OCI-LY3 (cell line): ENCODE measurements at regions not wholly inside any gene's neighbourhood (a gene's known extent, or its start where the extent isn't known, plus 50 kb on each side); places are given as distances from the start of the nearest gene placed in this dataset.

Experiments used
- H2AFZ ChIP-seq: fragments of 200-600, 300-600 bp; shearing (Covaris generic); 2 replicates; pipeline ENCODE4 v1.6.0; 2014; ENCODE audit warnings: antibody characterized with exemption, low read depth, low read length
- H3K27ac ChIP-seq: fragments of 200-600, 300-600 bp; sonication (generic); 2 replicates; pipeline ENCODE4 v1.5.1; 2014; ENCODE audit warnings: mild to moderate bottlenecking, low read length, moderate library complexity, mixed read lengths
- H3K27me3 ChIP-seq: fragments of 200-600, 300-600 bp; sonication (generic); 2 replicates; pipeline ENCODE4 v1.6.1; 2014; ENCODE audit warnings: low read depth, low read length, mixed read lengths
- H3K36me3 ChIP-seq: fragments of 200-600, 300-600 bp; sonication (generic); replicated peaks from 2 replicates; pipeline ENCODE3; 2014; ENCODE audit warnings: low read depth, low read length, mixed read lengths
- H3K4me1 ChIP-seq: fragments of 300-600, 200-600 bp; sonication (generic); 2 replicates; pipeline ENCODE4 v1.6.1; 2014; ENCODE audit warnings: low read length, mixed read lengths
- H3K4me2 ChIP-seq: fragments of 200-600, 300-600 bp; sonication (generic); 2 replicates; pipeline ENCODE4 v1.6.1; 2014; ENCODE audit warnings: low read length, mixed read lengths
- H3K4me3 ChIP-seq: fragments of 300-600, 200-600 bp; sonication (generic); 2 replicates; pipeline ENCODE4 v1.5.1; 2014; ENCODE audit warnings: antibody characterized with exemption, mild to moderate bottlenecking, low read length, moderate library complexity
- H3K79me2 ChIP-seq: fragments of 300-600, 200-600 bp; shearing (Covaris generic); 2 replicates; pipeline ENCODE4 v1.6.1; 2014; ENCODE audit warnings: mild to moderate bottlenecking, low read length, mixed read lengths
- H3K9ac ChIP-seq: fragments of 300-600, 200-600 bp; shearing (Covaris generic); 2 replicates; pipeline ENCODE4 v1.6.0; 2014; ENCODE audit warnings: mild to moderate bottlenecking, low read length, moderate library complexity
- H3K9me3 ChIP-seq: fragments of 200-600, 300-600 bp; shearing (Covaris generic); 2 replicates; pipeline ENCODE4 v1.6.1; 2014; ENCODE audit warnings: low read length, mixed read lengths; ENCODE audit not compliant: insufficient read depth
- H4K20me1 ChIP-seq: fragments of 200-600, 300-600 bp; sonication (generic); 2 replicates; pipeline ENCODE4 v1.6.1; 2016; ENCODE audit warnings: low read length, mixed read lengths; ENCODE audit not compliant: insufficient read depth
- CTCF ChIP-seq: fragments of 200-600, 300-600 bp; sonication (generic); IDR thresholded peaks from 2 replicates; pipeline ENCODE4 v1.5.1; 2014; ENCODE audit warnings: antibody characterized with exemption, low read length, low read depth
- EZH2phosphoT487 ChIP-seq: fragments of 200-600 bp; shearing (Covaris generic); IDR thresholded peaks from 2 replicates; pipeline ENCODE4 v1.6.1; 2018; ENCODE audit warnings: antibody characterized with exemption, mixed run types, low read depth

DNA sequence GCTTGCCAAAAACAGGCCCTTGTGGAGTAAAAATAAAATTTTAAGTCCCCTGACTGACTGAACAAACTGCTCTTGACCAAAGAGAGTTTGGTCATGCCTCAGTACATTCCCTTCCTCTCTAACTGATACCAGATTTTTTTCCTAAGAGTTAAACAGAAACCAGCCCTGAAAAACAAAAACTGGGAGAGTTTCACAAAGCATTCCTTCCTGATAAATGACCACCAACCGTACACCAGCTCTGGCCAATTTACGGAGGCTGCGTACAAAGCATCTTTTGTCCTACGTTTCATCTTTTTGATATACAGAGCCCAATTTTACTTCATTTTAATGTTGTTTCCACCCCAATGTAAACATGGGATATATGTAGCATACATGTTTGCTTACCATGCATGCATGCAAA, 477.4 kb upstream of the HTR1E start:
- no peak overlapping the region for H3K4me3 ChIP-seq
- H3K79me2 ChIP-seq, result no peaks in the 10 kb centered on the region
- H2AFZ ChIP-seq, result no peak overlapping the region
- H3K9ac ChIP-seq, result no peak overlapping the region
- peaks cover 4% of the 10 kb centered on the region; the same call in 1 of the 2 replicates for H3K4me1 ChIP-seq
- H3K27ac ChIP-seq, result no peak overlapping the region
- H3K27me3 ChIP-seq, result no peaks in the 10 kb centered on the region
- H3K4me2 ChIP-seq, result no peak overlapping the region
- H3K36me3 ChIP-seq, result no peaks in the 10 kb centered on the region
- TF ChIP-seq CTCF, result no peak
- no peak for TF ChIP-seq EZH2phosphoT487
- H3K9me3 ChIP-seq, result no peaks in the 10 kb centered on the region
- no peaks in the 10 kb centered on the region for H4K20me1 ChIP-seq

- Histone ChIP-seq H2AFZ (no peak overlapping the region), H3K36me3 (no peaks in the 10 kb centered on the region), H3K27ac (no peak overlapping the region), H3K27me3 (no peaks in the 10 kb centered on the region), H3K4me2 (no peak overlapping the region), H3K9ac (no peak overlapping the region), H3K9me3 (no peaks in the 10 kb centered on the region), H3K4me1 (peaks cover 4% of the 10 kb centered on the region; the same call in 1 of the 2 replicates), H3K4me3 (no peak overlapping the region), H3K79me2 (no peaks in the 10 kb centered on the region), H4K20me1 (no peaks in the 10 kb centered on the region)
- no peak for TF ChIP-seq EZH2phosphoT487
- TF ChIP-seq CTCF, result no peak
Measured at GRCh38 chr6:86456821-86457220, 480.5 kb upstream of the HTR1E start.

GRCh38 chr6:86453232-86453631, 484.1 kb upstream of the HTR1E start:
- H3K79me2 ChIP-seq, result no peaks in the 10 kb centered on the region
- no peaks in the 10 kb centered on the region for H3K4me1 ChIP-seq
- no peak overlapping the region for H3K4me3 ChIP-seq
- no peaks in the 10 kb centered on the region for H3K9me3 ChIP-seq
- no peak overlapping the region for H3K9ac ChIP-seq
- H3K27ac ChIP-seq, result no peak overlapping the region
- H2AFZ ChIP-seq, result no peak overlapping the region
- no peak overlapping the region for H3K4me2 ChIP-seq
- no peaks in the 10 kb centered on the region for H3K27me3 ChIP-seq
- TF ChIP-seq EZH2phosphoT487 (no peak), CTCF (no peak)
- H3K36me3 ChIP-seq, result no peaks in the 10 kb centered on the region
- H4K20me1 ChIP-seq, result no peaks in the 10 kb centered on the region

DNA sequence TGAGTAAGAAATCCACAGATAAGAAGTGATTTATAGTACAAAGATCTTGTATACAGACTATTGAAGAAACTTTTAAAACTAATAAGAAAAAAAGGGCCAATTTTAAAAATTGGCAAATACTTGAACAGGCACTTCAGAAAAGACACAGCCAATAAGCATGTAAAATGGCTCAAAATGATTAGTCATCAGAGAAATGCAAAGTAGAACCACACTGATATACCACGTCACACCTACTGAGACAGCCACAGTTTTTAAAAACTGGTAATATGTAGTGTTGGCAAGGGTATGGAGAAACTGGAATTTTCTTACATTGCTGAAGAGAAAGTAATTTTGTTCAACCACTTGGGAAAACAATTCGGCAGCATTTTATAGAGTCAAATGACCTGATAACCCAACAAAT, 488.9 kb upstream of the HTR1E start:
- no peaks in the 10 kb centered on the region for H3K4me1 ChIP-seq
- H4K20me1 ChIP-seq, result no peaks in the 10 kb centered on the region
- no peak overlapping the region for H3K9ac ChIP-seq
- H3K36me3 ChIP-seq, result no peaks in the 10 kb centered on the region
- H3K27me3 ChIP-seq, result no peaks in the 10 kb centered on the region
- H3K9me3 ChIP-seq, result no peaks in the 10 kb centered on the region
- no peaks in the 10 kb centered on the region for H3K79me2 ChIP-seq
- no peak overlapping the region for H3K27ac ChIP-seq
- H2AFZ ChIP-seq, result no peak overlapping the region
- TF ChIP-seq CTCF, result no peak
- TF ChIP-seq EZH2phosphoT487, result no peak
- H3K4me2 ChIP-seq, result no peak overlapping the region
- H3K4me3 ChIP-seq, result no peak overlapping the region
